ENCODE measurements at regions not wholly inside any gene's neighbourhood (a gene's known extent, or its start where the extent isn't known, plus 50 kb on each side); places are given as distances from the start of the nearest gene placed in this dataset.

DNA sequence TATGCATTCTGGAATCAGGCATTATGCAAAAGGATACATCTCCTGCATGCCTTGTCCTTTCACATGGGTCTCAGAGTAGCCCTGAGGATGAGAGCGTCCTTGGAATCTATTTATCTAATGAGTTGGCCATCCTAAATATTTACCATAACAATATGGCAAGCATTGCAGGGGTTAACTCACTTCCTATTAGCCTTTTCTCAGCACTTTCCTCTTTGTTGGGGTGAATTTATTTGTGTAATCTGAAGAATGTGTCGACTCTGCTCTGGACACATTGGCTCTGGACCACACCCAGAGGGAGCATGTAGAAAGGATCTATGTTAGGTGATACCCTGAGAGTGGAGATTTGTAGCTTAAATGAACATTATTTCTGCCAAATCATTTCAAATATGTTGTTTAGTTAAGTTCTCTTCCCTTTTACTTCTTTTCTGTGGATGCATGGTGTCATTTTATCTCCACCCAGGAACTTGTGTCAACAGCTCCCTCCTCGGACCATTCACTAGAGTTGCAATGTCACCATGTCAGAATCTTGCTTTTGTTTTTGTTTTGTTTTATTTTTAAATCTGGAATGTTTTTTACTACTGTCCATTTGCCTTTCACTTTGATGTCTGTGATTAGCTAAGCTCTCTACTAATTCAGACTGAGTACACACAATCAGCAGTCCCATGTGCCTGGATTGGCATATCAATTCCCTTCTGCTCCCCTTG is 757.0 kb upstream of the MMS22L start:
- no peaks in the 10 kb centered on the region for H3K36me3 ChIP-seq (ENCODE audit: low read depth)
- no peak overlapping the region for H3K4me3 ChIP-seq
- intact Hi-C loops (cut with DNase I, micrococcal nuclease): no loop called here
- ATAC-seq (no peak), DNase-seq (no peak)
- H3K4me1 ChIP-seq (ENCODE audit: low read depth): no peaks in the 10 kb centered on the region
- TF ChIP-seq, protein P1, sequence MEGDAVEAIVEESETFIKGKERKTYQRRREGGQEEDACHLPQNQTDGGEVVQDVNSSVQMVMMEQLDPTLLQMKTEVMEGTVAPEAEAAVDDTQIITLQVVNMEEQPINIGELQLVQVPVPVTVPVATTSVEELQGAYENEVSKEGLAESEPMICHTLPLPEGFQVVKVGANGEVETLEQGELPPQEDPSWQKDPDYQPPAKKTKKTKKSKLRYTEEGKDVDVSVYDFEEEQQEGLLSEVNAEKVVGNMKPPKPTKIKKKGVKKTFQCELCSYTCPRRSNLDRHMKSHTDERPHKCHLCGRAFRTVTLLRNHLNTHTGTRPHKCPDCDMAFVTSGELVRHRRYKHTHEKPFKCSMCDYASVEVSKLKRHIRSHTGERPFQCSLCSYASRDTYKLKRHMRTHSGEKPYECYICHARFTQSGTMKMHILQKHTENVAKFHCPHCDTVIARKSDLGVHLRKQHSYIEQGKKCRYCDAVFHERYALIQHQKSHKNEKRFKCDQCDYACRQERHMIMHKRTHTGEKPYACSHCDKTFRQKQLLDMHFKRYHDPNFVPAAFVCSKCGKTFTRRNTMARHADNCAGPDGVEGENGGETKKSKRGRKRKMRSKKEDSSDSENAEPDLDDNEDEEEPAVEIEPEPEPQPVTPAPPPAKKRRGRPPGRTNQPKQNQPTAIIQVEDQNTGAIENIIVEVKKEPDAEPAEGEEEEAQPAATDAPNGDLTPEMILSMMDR (IDR thresholded peaks at IDR 0.05): no peak
- no peaks in the 10 kb centered on the region for H3K9me3 ChIP-seq

DNA sequence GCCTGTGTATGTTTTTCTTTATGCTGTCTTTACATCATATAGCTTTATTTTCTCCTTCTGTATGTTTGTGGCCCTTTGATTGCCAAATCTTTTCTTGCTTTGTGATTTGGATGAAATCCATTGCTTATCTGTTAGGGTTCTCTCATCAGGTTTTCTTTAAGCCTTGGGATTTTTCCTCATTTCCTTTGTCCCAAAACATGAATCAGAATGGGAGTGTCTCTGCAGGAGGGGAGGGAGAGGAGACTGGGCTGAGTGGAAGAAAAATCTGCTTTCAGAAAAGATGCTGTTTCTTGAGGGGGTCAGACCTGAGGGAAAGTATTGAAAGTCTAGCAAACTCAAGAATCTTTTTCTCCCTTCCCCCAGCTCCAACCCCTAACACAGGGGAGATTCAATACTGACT is 758.0 kb upstream of the MMS22L start:
- Histone ChIP-seq H3K4me3 (no peak overlapping the region), H3K4me1 (ENCODE audit: low read depth) (no peaks in the 10 kb centered on the region), H3K36me3 (ENCODE audit: low read depth) (no peaks in the 10 kb centered on the region), H3K9me3 (no peaks in the 10 kb centered on the region)
- intact Hi-C loops (cut with DNase I, micrococcal nuclease): no loop called here
- ATAC-seq (no peak), DNase-seq (no peak)
- TF ChIP-seq, protein P1 (IDR thresholded peaks at IDR 0.05): no peak

DNA sequence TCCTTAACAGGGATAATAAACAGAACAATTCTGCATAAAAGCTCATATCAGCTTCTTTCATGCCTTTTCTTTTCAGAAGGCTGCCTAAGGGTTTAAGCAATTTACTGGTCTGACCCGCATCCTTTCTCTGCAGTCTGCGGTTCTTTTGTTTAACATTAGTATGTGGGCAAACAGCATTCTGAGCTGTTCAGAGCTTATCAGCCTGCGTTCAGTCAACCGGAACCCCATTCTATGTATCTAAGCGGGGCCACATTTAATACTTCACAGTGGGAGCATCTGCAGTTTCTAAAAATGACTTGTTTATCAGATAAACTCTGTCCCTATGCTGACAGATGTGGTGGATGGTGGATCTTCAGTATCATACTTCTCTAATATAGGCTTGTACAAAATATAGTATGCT is 758.9 kb upstream of the MMS22L start:
- TF ChIP-seq, protein P1 (IDR thresholded peaks at IDR 0.05): no peak
- intact Hi-C loops (cut with DNase I, micrococcal nuclease): no loop called here
- no peak for ATAC-seq
- Histone ChIP-seq H3K9me3 (no peaks in the 10 kb centered on the region), H3K36me3 (ENCODE audit: low read depth) (no peaks in the 10 kb centered on the region), H3K4me1 (ENCODE audit: low read depth) (no peaks in the 10 kb centered on the region), H3K4me3 (no peak overlapping the region)
- no peak for DNase-seq

DNA sequence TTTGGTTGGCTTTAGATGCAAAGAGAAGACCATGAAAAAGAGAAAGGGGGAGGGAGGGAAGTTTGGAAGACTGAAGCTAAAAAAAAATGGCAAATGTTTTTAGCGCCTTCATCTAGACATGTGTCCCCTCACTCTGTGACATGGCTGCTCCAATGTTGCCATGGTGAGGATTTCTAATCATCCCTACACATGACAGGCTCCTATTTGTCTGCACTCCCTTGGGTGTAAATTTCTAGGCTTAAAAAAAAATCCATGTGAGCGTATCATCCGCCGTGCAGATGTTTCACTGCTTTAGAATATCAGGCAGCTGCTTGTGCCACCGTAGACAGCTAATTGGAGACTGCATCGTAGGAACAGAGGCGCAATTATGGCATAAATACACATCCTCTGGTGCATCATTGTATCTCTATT is 761.1 kb upstream of the MMS22L start:
- intact Hi-C loops (cut with DNase I, micrococcal nuclease): no loop called here
- no peaks in the 10 kb centered on the region for H3K4me1 ChIP-seq (ENCODE audit: low read depth)
- no peak overlapping the region for H3K4me3 ChIP-seq
- TF ChIP-seq, protein P1 (IDR thresholded peaks at IDR 0.05): no peak
- H3K9me3 ChIP-seq: no peaks in the 10 kb centered on the region
- no peaks in the 10 kb centered on the region for H3K36me3 ChIP-seq (ENCODE audit: low read depth)
- DNase-seq (no peak), ATAC-seq (no peak)

DNA sequence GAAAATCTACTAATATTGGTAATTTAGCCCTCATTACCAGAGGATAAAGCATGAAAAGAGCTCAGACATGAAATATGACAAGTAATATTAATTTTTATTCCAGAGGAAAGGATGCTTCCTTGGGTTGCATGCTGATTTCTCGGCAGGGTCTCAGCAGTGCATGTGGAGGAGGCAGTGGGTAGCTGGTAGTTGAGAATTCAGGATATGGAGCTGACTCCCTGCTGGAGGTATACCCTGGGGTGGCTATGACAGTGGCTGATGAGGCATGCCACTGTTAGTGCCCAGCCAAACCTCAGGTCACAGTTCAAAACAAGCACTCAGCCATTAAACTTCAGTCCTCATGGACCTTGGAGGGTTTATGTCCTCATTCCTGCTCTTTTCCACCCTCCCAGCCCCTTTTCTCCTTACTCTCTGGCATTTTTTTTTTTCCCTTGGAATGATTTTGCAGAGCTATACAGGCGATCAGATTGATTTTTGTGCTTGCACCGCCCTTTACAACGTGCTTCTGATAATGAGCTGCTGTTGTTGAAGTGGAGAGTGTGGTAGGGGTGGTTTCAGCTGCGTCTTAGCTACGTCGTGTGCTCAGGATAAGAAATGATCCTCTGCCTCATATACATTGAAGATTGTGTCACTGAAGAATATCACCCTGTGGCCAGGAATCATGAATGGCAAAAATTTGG is 761.9 kb upstream of the MMS22L start:
- DNase-seq (no peak), ATAC-seq (no peak)
- Histone ChIP-seq H3K4me3 (no peak overlapping the region), H3K36me3 (ENCODE audit: low read depth) (no peaks in the 10 kb centered on the region), H3K9me3 (no peaks in the 10 kb centered on the region), H3K4me1 (ENCODE audit: low read depth) (no peaks in the 10 kb centered on the region)
- TF ChIP-seq, protein P1 (IDR thresholded peaks at IDR 0.05): no peak
- intact Hi-C loops (cut with DNase I, micrococcal nuclease): no loop called here
